Mesenchymal stem cell (in vitro differentiated cells and primary cell): ENCODE measurements at regions not wholly inside any gene's neighbourhood (a gene's known extent, or its start where the extent isn't known, plus 50 kb on each side); places are given as distances from the start of the nearest gene placed in this dataset.

Experiments
- DNase-seq: peaks from one replicate; pipeline ENCODE4 v3.0.0-alpha.2; 2013
- H2AFZ ChIP-seq: one replicate; pipeline ENCODE4 v1.6.1; 2013; ENCODE audit warnings: low read depth, mild to moderate bottlenecking, control low read depth, inconsistent platforms, low read length, moderate library complexity
- H2AK5ac ChIP-seq: 2 replicates; pipeline ENCODE4 v1.6.1; 2013; ENCODE audit warnings: low read length, moderate library complexity, mild to moderate bottlenecking, inconsistent platforms; ENCODE audit not compliant: severe bottlenecking
- H2BK120ac ChIP-seq: one replicate; pipeline ENCODE4 v1.6.1; 2013; ENCODE audit warnings: low read depth, mild to moderate bottlenecking, inconsistent platforms, low read length, moderate library complexity
- H2BK12ac ChIP-seq, 2 experiments: one replicate each; pipeline ENCODE4 v1.6.1; 2013; ENCODE audit warnings: inconsistent platforms in 2 of 2, low read length in 2 of 2, mild to moderate bottlenecking in 2 of 2, moderate library complexity in 2 of 2, control low read depth in 1 of 2
- H2BK15ac ChIP-seq: one replicate; pipeline ENCODE4 v1.6.1; 2013; ENCODE audit warnings: mild to moderate bottlenecking, low read depth, inconsistent platforms; ENCODE audit not compliant: poor library complexity, severe bottlenecking
- H2BK5ac ChIP-seq: 2 replicates; pipeline ENCODE4 v1.6.1; 2013; ENCODE audit warnings: low read depth, mild to moderate bottlenecking, low read length, control low read depth, inconsistent platforms; ENCODE audit not compliant: poor library complexity, severe bottlenecking
- H3K14ac ChIP-seq, 2 experiments: one replicate each; pipeline ENCODE4 v1.6.1; 2013; ENCODE audit warnings: inconsistent platforms in 2 of 2, low read length in 2 of 2, control low read depth in 1 of 2, mild to moderate bottlenecking in 1 of 2, moderate library complexity in 1 of 2
- H3K18ac ChIP-seq, 2 experiments: one replicate each; pipeline ENCODE4 v1.6.1; 2013; ENCODE audit warnings: inconsistent platforms in 2 of 2, low read length in 2 of 2, control low read depth in 1 of 2, low read depth in 1 of 2, mild to moderate bottlenecking in 1 of 2
- H3K23ac ChIP-seq, 2 experiments: one replicate each; pipeline ENCODE4 v1.6.1; 2013; ENCODE audit warnings: inconsistent platforms in 2 of 2, low read length in 2 of 2, mild to moderate bottlenecking in 2 of 2, moderate library complexity in 2 of 2, control low read depth in 1 of 2
- H3K27ac ChIP-seq: 2 replicates; pipeline ENCODE4 v1.5.1; 2013; ENCODE audit warnings: mild to moderate bottlenecking, moderate library complexity, low read length, control low read depth, inconsistent platforms; ENCODE audit not compliant: poor library complexity, severe bottlenecking
- H3K27me3 ChIP-seq, 2 experiments: 2 replicates each; pipeline versions ENCODE4 v1.6.1 to v1.7.0; 2013; ENCODE audit warnings: low read length in 2 of 2, mild to moderate bottlenecking in 2 of 2, moderate library complexity in 2 of 2, control low read depth in 1 of 2, inconsistent platforms in 1 of 2; ENCODE audit not compliant: control insufficient read depth in 1 of 2, insufficient read depth in 1 of 2
- H3K36me3 ChIP-seq, 2 experiments: 2 replicates each; pipeline versions ENCODE4 v1.6.1 to v1.7.0; 2013; ENCODE audit warnings: low read length in 2 of 2, control low read depth in 1 of 2, inconsistent platforms in 1 of 2, low read depth in 1 of 2, mild to moderate bottlenecking in 1 of 2; ENCODE audit not compliant: insufficient read depth in 2 of 2, control insufficient read depth in 1 of 2
- H3K4ac ChIP-seq, 2 experiments: one replicate each; pipeline ENCODE4 v1.6.1; 2013; ENCODE audit warnings: inconsistent platforms in 2 of 2, low read length in 2 of 2, mild to moderate bottlenecking in 2 of 2, moderate library complexity in 2 of 2, control low read depth in 1 of 2, low read depth in 1 of 2
- H3K4me1 ChIP-seq: 2 replicates; pipeline ENCODE4 v1.6.1; 2013; ENCODE audit warnings: low read depth, low read length, control low read depth; ENCODE audit not compliant: control insufficient read depth, insufficient read depth
- H3K4me2 ChIP-seq: 2 replicates; pipeline ENCODE4 v1.6.1; 2013; ENCODE audit warnings: low read length, mild to moderate bottlenecking, inconsistent platforms; ENCODE audit not compliant: poor library complexity, severe bottlenecking
- H3K4me3 ChIP-seq, 2 experiments: 2 replicates each; pipeline versions ENCODE4 v1.5.1 to v1.7.0; 2013; ENCODE audit warnings: low read length in 2 of 2, mild to moderate bottlenecking in 2 of 2, control low read depth in 1 of 2, low read depth in 1 of 2; ENCODE audit not compliant: insufficient read depth in 1 of 2
- H3K79me1 ChIP-seq: replicated peaks from 2 replicates; pipeline ENCODE4 v1.6.1; 2013; ENCODE audit warnings: mild to moderate bottlenecking, control low read depth, low read length, inconsistent platforms; ENCODE audit not compliant: poor library complexity, severe bottlenecking
- H3K9ac ChIP-seq: 2 replicates; pipeline ENCODE4 v1.7.0; 2013; ENCODE audit warnings: mild to moderate bottlenecking, low read length, moderate library complexity
- H3K9me3 ChIP-seq: 2 replicates; pipeline ENCODE4 v1.7.0; 2013; ENCODE audit warnings: mild to moderate bottlenecking, low read length; ENCODE audit not compliant: control insufficient read depth
- H4K8ac ChIP-seq: one replicate; pipeline ENCODE4 v1.6.1; 2013; ENCODE audit warnings: inconsistent platforms, mild to moderate bottlenecking, low read length, moderate library complexity
- H4K91ac ChIP-seq: one replicate; pipeline ENCODE4 v1.6.1; 2013; ENCODE audit warnings: mild to moderate bottlenecking, low read length, inconsistent platforms
- WGBS: methylation state at CpG from one replicate; pipeline ENCODE4 v1.1.7; 2013; ENCODE audit warnings: mixed read lengths; 5-methylcytosine and 5-hydroxymethylcytosine counted together

DNA sequence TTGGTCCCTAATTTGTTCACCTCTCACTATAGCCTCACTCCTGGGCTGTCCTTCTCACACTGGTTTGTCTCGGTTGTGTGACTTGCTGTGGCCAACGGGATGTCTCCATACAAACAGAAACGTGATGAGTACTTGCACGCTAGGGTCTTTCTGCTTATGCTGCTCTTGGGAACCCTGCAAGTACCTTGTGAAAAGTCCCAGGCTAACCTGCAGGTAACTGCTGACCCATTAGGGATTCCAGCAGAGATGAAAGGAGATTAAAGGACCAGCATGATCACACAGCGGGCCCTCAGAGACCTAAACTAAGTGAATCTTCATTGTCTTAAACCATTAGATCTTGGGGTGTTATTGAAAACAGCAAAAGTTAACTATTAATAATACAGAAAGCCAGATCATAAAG lies 562.8 kb upstream of the GOT2 start:
- H3K14ac ChIP-seq, result no peak overlapping the region
- peak overlapping the region; percentile 49 for H2AFZ ChIP-seq
- H2BK12ac ChIP-seq, result no peak overlapping the region
- no peak overlapping the region for H3K4me2 ChIP-seq
- no peak overlapping the region for H2BK15ac ChIP-seq
- H4K8ac ChIP-seq, result no peak overlapping the region
- H2BK5ac ChIP-seq, result no peak overlapping the region
- no peak overlapping the region for H2AK5ac ChIP-seq
- no peaks in the 10 kb centered on the region for H3K9me3 ChIP-seq
- H3K79me1 ChIP-seq, result no peaks in the 10 kb centered on the region
- no peak overlapping the region for H3K4me3 ChIP-seq
- peaks cover 2% of the 10 kb centered on the region for H3K4me1 ChIP-seq
- DNase-seq, result no peak
- no peak overlapping the region for H3K4ac ChIP-seq
- WGBS, result 80% methylated on average over 4 of the region's 5 CpGs
- H3K9ac ChIP-seq, result no peak overlapping the region
- H4K91ac ChIP-seq, result no peak overlapping the region
- H3K23ac ChIP-seq, result peak overlapping the region in 1 of 2 experiments; percentile 40
- H2BK120ac ChIP-seq, result no peak overlapping the region
- no peaks in the 10 kb centered on the region for H3K27me3 ChIP-seq
- H3K36me3 ChIP-seq, result no peaks in the 10 kb centered on the region
- H3K27ac ChIP-seq, result no peak overlapping the region
- no peak overlapping the region for H3K18ac ChIP-seq

DNA sequence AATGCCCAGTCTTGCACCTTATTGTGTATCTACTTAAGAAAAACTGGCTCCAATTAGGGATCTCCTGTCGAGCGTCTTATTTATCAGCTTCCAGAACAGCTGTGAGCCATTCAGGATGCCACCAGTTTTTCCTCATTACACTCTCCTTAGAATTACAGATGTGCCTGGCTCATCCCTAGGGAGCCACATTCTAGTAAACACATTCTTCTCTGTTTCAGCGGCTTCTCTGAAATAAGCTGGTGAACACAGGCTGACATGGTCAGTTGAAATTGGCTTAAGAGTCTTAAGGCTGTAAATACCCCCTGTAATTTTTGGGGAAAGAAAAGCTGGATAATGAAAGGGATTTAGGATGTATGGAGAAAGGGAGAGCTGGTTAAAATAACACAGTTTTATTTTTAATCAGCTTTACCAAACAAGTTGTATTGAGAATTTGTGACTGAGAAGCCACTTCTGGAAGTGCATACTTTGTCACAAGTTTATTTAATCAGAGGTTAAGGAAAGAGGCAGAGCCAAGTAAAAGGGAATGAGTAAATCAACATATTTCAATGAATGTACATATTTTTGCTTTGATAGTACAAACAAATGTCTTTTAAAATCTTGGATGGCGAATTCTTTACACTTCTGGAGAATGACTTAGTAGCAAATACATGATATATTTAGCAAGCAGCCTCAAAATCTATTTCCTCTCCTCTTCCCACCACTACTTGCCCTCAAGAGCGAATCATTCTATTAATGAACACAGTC lies 562.0 kb upstream of the GOT2 start:
- Histone ChIP-seq H3K27me3 (no peaks in the 10 kb centered on the region), H3K18ac (no peak overlapping the region), H3K9me3 (no peaks in the 10 kb centered on the region), H3K14ac (no peak overlapping the region), H4K8ac (no peak overlapping the region), H3K36me3 (no peaks in the 10 kb centered on the region), H3K9ac (no peak overlapping the region), H2BK5ac (no peak overlapping the region), H3K4ac (no peak overlapping the region), H3K4me2 (no peak overlapping the region), H2AK5ac (no peak overlapping the region), H4K91ac (no peak overlapping the region), H2BK12ac (no peak overlapping the region), H3K79me1 (no peaks in the 10 kb centered on the region), H2AFZ (no peak overlapping the region), H3K4me1 (peaks cover 2% of the 10 kb centered on the region), H3K4me3 (no peak overlapping the region), H3K27ac (no peak overlapping the region), H2BK15ac (no peak overlapping the region), H2BK120ac (no peak overlapping the region), H3K23ac (no peak overlapping the region)
- DNase-seq, result peak; percentile 24
- 6% methylated on average over 3 of the region's 5 CpGs for WGBS

DNA sequence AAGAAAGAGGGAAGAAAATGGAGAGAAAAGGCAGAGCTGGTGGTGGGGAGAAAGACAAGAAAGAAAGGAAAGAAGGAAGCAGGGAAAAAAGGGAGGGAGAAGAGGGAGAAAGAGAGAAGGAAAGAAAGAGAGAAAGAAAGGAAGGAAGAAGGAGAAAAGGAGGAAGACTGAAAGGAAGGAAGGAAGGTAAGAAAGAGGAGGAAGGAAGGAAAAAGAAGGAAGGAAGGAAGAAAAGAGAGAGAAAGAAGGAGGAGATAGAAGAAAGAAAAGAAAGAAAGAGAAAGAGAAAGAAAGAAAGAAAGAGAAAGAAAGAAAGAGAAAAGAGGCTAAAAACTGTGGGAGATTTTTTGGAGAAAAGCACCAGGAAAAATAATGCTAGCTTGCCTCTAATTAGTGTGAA lies 561.4 kb upstream of the GOT2 start:
- Histone ChIP-seq H3K14ac (no peak overlapping the region), H3K23ac (no peak overlapping the region), H3K79me1 (no peaks in the 10 kb centered on the region), H3K27me3 (no peaks in the 10 kb centered on the region), H3K4ac (no peak overlapping the region), H4K8ac (no peak overlapping the region), H2AFZ (no peak overlapping the region), H2BK5ac (no peak overlapping the region), H3K9ac (no peak overlapping the region), H2AK5ac (no peak overlapping the region), H2BK120ac (no peak overlapping the region), H3K36me3 (no peaks in the 10 kb centered on the region), H3K9me3 (peaks cover 3% of the 10 kb centered on the region), H3K4me2 (no peak overlapping the region), H2BK15ac (no peak overlapping the region), H2BK12ac (no peak overlapping the region), H3K27ac (no peak overlapping the region), H3K18ac (no peak overlapping the region), H4K91ac (no peak overlapping the region), H3K4me1 (peaks cover 2% of the 10 kb centered on the region), H3K4me3 (no peak overlapping the region)
- DNase-seq, result no peak

DNA sequence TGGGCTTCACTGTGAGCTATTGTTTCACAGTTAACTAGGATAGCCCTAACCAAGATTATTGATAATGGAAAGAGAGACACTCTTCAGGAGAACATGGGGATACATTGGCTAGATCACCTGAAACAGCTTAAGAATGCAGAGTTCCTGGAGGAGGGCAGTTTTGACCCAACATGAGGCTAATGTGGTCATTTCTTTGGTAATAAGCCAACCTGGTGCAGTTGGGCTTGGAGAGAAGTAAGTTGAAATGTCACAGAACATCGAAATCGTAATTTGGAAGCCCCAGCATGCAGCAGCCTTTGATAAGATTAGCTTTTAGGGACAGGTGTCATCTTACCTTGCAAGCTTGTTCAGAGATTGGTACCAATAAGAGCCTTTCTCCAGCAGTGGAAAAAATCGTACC lies 556.6 kb upstream of the GOT2 start:
- DNase-seq, result no peak
- Histone ChIP-seq H2AK5ac (no peak overlapping the region), H3K27me3 (no peaks in the 10 kb centered on the region), H2BK120ac (no peak overlapping the region), H3K36me3 (no peaks in the 10 kb centered on the region), H3K4me2 (no peak overlapping the region), H4K91ac (no peak overlapping the region), H2BK15ac (no peak overlapping the region), H3K18ac (no peak overlapping the region), H3K9me3 (peaks cover 15% of the 10 kb centered on the region), H3K4ac (no peak overlapping the region), H4K8ac (no peak overlapping the region), H2BK5ac (no peak overlapping the region), H3K23ac (no peak overlapping the region), H3K79me1 (no peaks in the 10 kb centered on the region), H2BK12ac (no peak overlapping the region), H2AFZ (no peak overlapping the region), H3K4me3 (no peak overlapping the region), H3K27ac (no peak overlapping the region), H3K9ac (no peak overlapping the region), H3K4me1 (no peaks in the 10 kb centered on the region), H3K14ac (no peak overlapping the region)
- WGBS, result 77% methylated on average over 3 of the region's 3 CpGs
